ENCODE measurements at regions not wholly inside any gene's neighbourhood (a gene's known extent, or its start where the extent isn't known, plus 50 kb on each side); places are given as distances from the start of the nearest gene placed in this dataset.
A peak's percentile ranks its signal among the peaks of the same experiment; 100 is the strongest.

- Mint-ChIP-seq H3K4me3 (no peak overlapping the region), H3K36me3 (ENCODE audit: low read depth) (no peaks in the 10 kb centered on the region), H3K4me1 (peaks cover 5% of the 10 kb centered on the region), H3K9me3 (no peaks in the 10 kb centered on the region), H3K27me3 (ENCODE audit: insufficient read depth) (peaks cover 20% of the 10 kb centered on the region), H3K27ac (no peak overlapping the region)
- H3K9ac ChIP-seq (ENCODE audit: extremely low read depth, low read length, poor library complexity, severe bottlenecking): no peak overlapping the region
- H3K4me3 ChIP-seq (ENCODE audit: low read length): no peak overlapping the region
- peaks cover 7% of the 10 kb centered on the region for H3K4me1 ChIP-seq (ENCODE audit: control insufficient read depth, insufficient read depth, low read length)
- no peak for DNase-seq
- no peaks in the 10 kb centered on the region for H3K36me3 ChIP-seq (ENCODE audit: control insufficient read depth, insufficient read depth, low read length)
- peaks cover 7% of the 10 kb centered on the region for H3K27me3 ChIP-seq (ENCODE audit: control insufficient read depth, insufficient read depth, low read length, poor library complexity, severe bottlenecking)
- H3K9me3 ChIP-seq (ENCODE audit: control insufficient read depth, low read length): no peaks in the 10 kb centered on the region
- WGBS, 2 experiments (ENCODE audit: insufficient coverage in 1 of 2, insufficient read length in 1 of 2): 90% methylated on average over 2 to 4 of the region's 4 CpGs
- H3K27ac ChIP-seq (ENCODE audit: low read depth, low read length): no peak overlapping the region
- no peak for TF ChIP-seq CTCF (conservative IDR thresholded peaks at IDR 0.05)
Measured at GRCh38 chr2:30022444-30023071, 101.2 kb upstream of the ALK start.

- no peak for DNase-seq
- H3K36me3 ChIP-seq (ENCODE audit: control insufficient read depth, insufficient read depth, low read length): no peaks in the 10 kb centered on the region
- H3K9me3 ChIP-seq (ENCODE audit: control insufficient read depth, low read length): no peaks in the 10 kb centered on the region
- Mint-ChIP-seq H3K27ac (no peak overlapping the region), H3K36me3 (ENCODE audit: low read depth) (no peaks in the 10 kb centered on the region), H3K4me3 (no peak overlapping the region), H3K27me3 (ENCODE audit: insufficient read depth) (peaks cover 27% of the 10 kb centered on the region), H3K4me1 (peaks cover 5% of the 10 kb centered on the region), H3K9me3 (no peaks in the 10 kb centered on the region)
- 94 to 100% methylated on average over 1 to 2 of the region's 2 CpGs for WGBS, 2 experiments (ENCODE audit: insufficient coverage in 1 of 2, insufficient read length in 1 of 2)
- no peak overlapping the region for H3K9ac ChIP-seq (ENCODE audit: extremely low read depth, low read length, poor library complexity, severe bottlenecking)
- H3K4me3 ChIP-seq (ENCODE audit: low read length): no peak overlapping the region
- peaks cover 17% of the 10 kb centered on the region for H3K27me3 ChIP-seq (ENCODE audit: control insufficient read depth, insufficient read depth, low read length, poor library complexity, severe bottlenecking)
- TF ChIP-seq CTCF (conservative IDR thresholded peaks at IDR 0.05): no peak
- peaks cover 7% of the 10 kb centered on the region for H3K4me1 ChIP-seq (ENCODE audit: control insufficient read depth, insufficient read depth, low read length)
- H3K27ac ChIP-seq (ENCODE audit: low read depth, low read length): no peak overlapping the region
Measured at GRCh38 chr2:30024281-30024680, 102.9 kb upstream of the ALK start.

- H3K27me3 ChIP-seq (ENCODE audit: control insufficient read depth, insufficient read depth, low read length, poor library complexity, severe bottlenecking): peaks cover 17% of the 10 kb centered on the region
- H3K4me3 Mint-ChIP-seq: no peak overlapping the region
- no peak overlapping the region for H3K27ac ChIP-seq (ENCODE audit: low read depth, low read length)
- no peak overlapping the region for H3K4me3 ChIP-seq (ENCODE audit: low read length)
- no peaks in the 10 kb centered on the region for H3K36me3 ChIP-seq (ENCODE audit: control insufficient read depth, insufficient read depth, low read length)
- H3K4me1 ChIP-seq (ENCODE audit: control insufficient read depth, insufficient read depth, low read length): peaks cover 7% of the 10 kb centered on the region
- no peak overlapping the region for H3K27ac Mint-ChIP-seq
- H3K27me3 Mint-ChIP-seq (ENCODE audit: insufficient read depth): peaks cover 22% of the 10 kb centered on the region
- DNase-seq: peak; percentile 88
- H3K9me3 Mint-ChIP-seq: no peaks in the 10 kb centered on the region
- no peaks in the 10 kb centered on the region for H3K36me3 Mint-ChIP-seq (ENCODE audit: low read depth)
- peaks cover 17% of the 10 kb centered on the region for H3K4me1 Mint-ChIP-seq
- WGBS, 2 experiments (ENCODE audit: insufficient coverage in 1 of 2, insufficient read length in 1 of 2): 61 to 74% methylated on average over 17 to 23 of the region's 23 CpGs
- H3K9me3 ChIP-seq (ENCODE audit: control insufficient read depth, low read length): no peaks in the 10 kb centered on the region
- H3K9ac ChIP-seq (ENCODE audit: extremely low read depth, low read length, poor library complexity, severe bottlenecking): no peak overlapping the region
- peak; percentile 95 for TF ChIP-seq CTCF (conservative IDR thresholded peaks at IDR 0.05)
Measured at GRCh38 chr2:30026091-30027055, 105.0 kb upstream of the ALK start.

Measured in endodermal cell (in vitro differentiated cells).